HCT116 (cell line): ENCODE measurements at regions not wholly inside any gene's neighbourhood (a gene's known extent, or its start where the extent isn't known, plus 50 kb on each side); places are given as distances from the start of the nearest gene placed in this dataset.

ENCODE experiments used
- ATAC-seq: fragments of 200-7000 bp; cut with Tn5 transposase; 2 replicates; pipeline ENCODE4 v1.9.1; 2020; ENCODE audit warnings: mild to moderate bottlenecking, moderate library complexity
- BruUV-seq: library from RNA; stranded (reverse); fragments of 400-500 nt; replicated peaks from 2 replicates; lab custom pipeline; 2021; lab: Mats Ljungman, UMichigan
- CTCF ChIA-PET: fragments of 300-600 bp; sonication (Branson Sonifier 250); formaldehyde crosslinking; loops from one replicate; lab custom pipeline; 2021; ENCODE audit warnings: antibody characterized with exemption; lab: Charles Lee
- POLR2A ChIA-PET: fragments of 300-600, 350-600 bp; sonication (Branson Sonifier 250); formaldehyde crosslinking; loops from one replicate; lab custom pipeline; 2021; ENCODE audit warnings: antibody characterized with exemption; lab: Charles Lee
- RAD21 ChIA-PET, 2 experiments: fragments of 300-600 bp; sonication (Branson Sonifier 250); formaldehyde crosslinking; loops; one replicate each; lab custom pipeline; 2023; ENCODE audit warnings: low total read pairs in 2 of 2; ENCODE audit not compliant: uncharacterized antibody in 2 of 2, unreplicated experiment in 2 of 2, low non-redundant PET in 1 of 2; lab: Charles Lee
- DNase-seq: peaks from one replicate; pipeline ENCODE4 v3.0.0-alpha.2; 2010; ENCODE audit warnings: low read depth, low spot score
- H2AFZ ChIP-seq: fragments of 200-600 bp; shearing (Covaris generic), sonication (generic); 2 replicates; pipeline ENCODE4 v1.6.1; 2017; ENCODE audit warnings: low read depth, mixed run types, mixed read lengths, antibody characterized with exemption, low read length; ENCODE audit not compliant: poor library complexity, severe bottlenecking
- H3K27ac ChIP-seq: 2 replicates; pipeline ENCODE4 v1.5.1; 2012; ENCODE audit warnings: low read depth, low read length
- H3K27me3 ChIP-seq: fragments of 200-600 bp; sonication (generic); 2 replicates; pipeline ENCODE4 v1.6.1; 2016; ENCODE audit warnings: mixed run types, low read length, mixed read lengths; ENCODE audit not compliant: insufficient read depth
- H3K36me3 ChIP-seq, 2 experiments: fragments of 200-500 bp in 1 of 2; fragments of 200-600 bp in 1 of 2; sonication (Bioruptor generic) in 1 of 2; sonication (generic) in 1 of 2; 2 replicates each; pipeline versions ENCODE4 v1.5.1 to v1.6.1; 2014 to 2016; ENCODE audit warnings: low read length in 2 of 2, inconsistent platforms in 1 of 2, mixed read lengths in 1 of 2, mixed run types in 1 of 2; ENCODE audit not compliant: insufficient read depth in 2 of 2, control insufficient read depth in 1 of 2
- H3K4me1 ChIP-seq, 2 experiments: fragments of 200-600 bp in 1 of 2; sonication (generic) in 1 of 2; 2 replicates each; pipeline versions ENCODE4 v1.5.1 to v1.6.1; 2012 to 2017; ENCODE audit warnings: low read length in 2 of 2, inconsistent platforms in 1 of 2, mild to moderate bottlenecking in 1 of 2, mixed read lengths in 1 of 2, mixed run types in 1 of 2, moderate library complexity in 1 of 2; ENCODE audit not compliant: insufficient read depth in 2 of 2, control insufficient read depth in 1 of 2
- H3K4me2 ChIP-seq: fragments of 200-600 bp; sonication (generic); 2 replicates; pipeline ENCODE4 v1.6.1; 2017; ENCODE audit warnings: mixed run types, low read length, mixed read lengths
- H3K4me3 ChIP-seq, 2 experiments: fragments of 200-600 bp in 1 of 2; sonication (generic) in 1 of 2; replicated peaks in 1 of 2; 2 replicates each; pipeline ENCODE4 v1.5.1; 2011 to 2016; ENCODE audit warnings: low read length in 2 of 2, control low read depth in 1 of 2, low read depth in 1 of 2, mild to moderate bottlenecking in 1 of 2, mixed read lengths in 1 of 2, mixed run types in 1 of 2
- H3K79me2 ChIP-seq: fragments of 200-600 bp; sonication (generic); 2 replicates; pipeline ENCODE4 v1.6.1; 2017; ENCODE audit warnings: mild to moderate bottlenecking, mixed run types, low read length, moderate library complexity, mixed read lengths; ENCODE audit not compliant: insufficient read depth
- H3K9ac ChIP-seq: fragments of 200-600 bp; sonication (generic); 2 replicates; pipeline ENCODE4 v1.6.1; 2016; ENCODE audit warnings: low read length, mixed read lengths
- H3K9me2 ChIP-seq: fragments of 200-600 bp; sonication (generic), shearing (Covaris generic); 2 replicates; pipeline ENCODE4 v1.6.1; 2017; ENCODE audit warnings: mixed run types, mild to moderate bottlenecking, moderate library complexity; ENCODE audit not compliant: insufficient read depth
- H3K9me3 ChIP-seq, 2 experiments: fragments of 200-500 bp in 1 of 2; fragments of 200-600 bp in 1 of 2; sonication (Bioruptor generic) in 1 of 2; sonication (generic) in 1 of 2; 2 replicates each; pipeline ENCODE4 v1.6.1; 2014 to 2017; ENCODE audit warnings: low read length in 2 of 2, mixed read lengths in 2 of 2, inconsistent platforms in 1 of 2, low read depth in 1 of 2, mild to moderate bottlenecking in 1 of 2, mixed run types in 1 of 2, moderate library complexity in 1 of 2; ENCODE audit not compliant: control insufficient read depth in 1 of 2, insufficient read depth in 1 of 2
- H4K20me1 ChIP-seq: fragments of 200-600 bp; sonication (generic), shearing (Covaris generic); 2 replicates; pipeline ENCODE4 v1.6.1; 2017; ENCODE audit warnings: mixed run types, mild to moderate bottlenecking, moderate library complexity; ENCODE audit not compliant: insufficient read depth
- CBX3 ChIP-seq: IDR thresholded peaks from 2 replicates; pipeline ENCODE4 v1.6.1; 2012; ENCODE audit warnings: low read depth
- CTCF ChIP-seq, 3 experiments: fragments of 200-600 bp in 1 of 3; sonication (generic) in 1 of 3; IDR thresholded peaks in 2 of 3; conservative IDR thresholded peaks in 1 of 3; 2 replicates each; pipeline ENCODE4 v1.5.1; 2012 to 2017; ENCODE audit warnings: low read depth in 2 of 3, low read length in 2 of 3, antibody characterized with exemption in 1 of 3, borderline replicate concordance in 1 of 3, control low read depth in 1 of 3, mild to moderate bottlenecking in 1 of 3, mixed read lengths in 1 of 3, mixed run types in 1 of 3, moderate library complexity in 1 of 3; ENCODE audit not compliant: insufficient read depth in 1 of 3
- EGR1 ChIP-seq: IDR thresholded peaks from 2 replicates; pipeline ENCODE4 v1.6.1; 2012; ENCODE audit warnings: low read depth
- EZH2 ChIP-seq: fragments of 200-600 bp; sonication (generic); IDR thresholded peaks from 2 replicates; pipeline ENCODE4 v1.6.1; 2017; ENCODE audit warnings: antibody characterized with exemption, mixed run types
- EZH2phosphoT487 ChIP-seq: fragments of 200-600 bp; IDR thresholded peaks from 2 replicates; pipeline ENCODE4 v1.6.1; 2018; ENCODE audit warnings: antibody characterized with exemption, borderline replicate concordance
- FOSL1 ChIP-seq: IDR thresholded peaks from 2 replicates; pipeline ENCODE4 v1.6.1; 2012; ENCODE audit warnings: low read depth
- POLR2AphosphoS5 ChIP-seq: IDR thresholded peaks from 2 replicates; pipeline ENCODE4 v1.6.1; 2011; ENCODE audit warnings: mild to moderate bottlenecking, low read depth, low read length, moderate library complexity
- SP1 ChIP-seq: IDR thresholded peaks from 2 replicates; pipeline ENCODE4 v1.6.1; 2012; ENCODE audit warnings: low read depth
- TCF7L2 ChIP-seq: IDR thresholded peaks from 2 replicates; pipeline ENCODE4 v1.7.0; 2011; ENCODE audit warnings: borderline replicate concordance, inconsistent platforms; ENCODE audit not compliant: insufficient read depth, insufficient read length; ENCODE audit errors: extremely low read depth
- YY1 ChIP-seq: IDR thresholded peaks from 2 replicates; pipeline ENCODE4 v1.6.1; 2011; ENCODE audit warnings: low read length, low read depth, moderate library complexity, mild to moderate bottlenecking; ENCODE audit not compliant: insufficient replicate concordance; ENCODE audit errors: extremely low read depth
- ZBTB33 ChIP-seq: IDR thresholded peaks from 2 replicates; pipeline ENCODE4 v1.6.1; 2011; ENCODE audit warnings: mild to moderate bottlenecking, low read length, moderate library complexity; ENCODE audit not compliant: insufficient replicate concordance; ENCODE audit errors: extremely low read depth
- ZFX ChIP-seq: fragments of 450-650 bp; IDR thresholded peaks from 2 replicates; pipeline ENCODE4 v1.6.1; 2017
- ZNF274 ChIP-seq: fragments of 200-500 bp; sonication (Bioruptor generic); IDR thresholded peaks from 2 replicates; pipeline ENCODE4 v1.6.1; 2014; ENCODE audit warnings: mild to moderate bottlenecking, low read depth, low read length, inconsistent platforms
- intact Hi-C: fragments of 100-400 bp; cut with micrococcal nuclease; formaldehyde crosslinking; loops from 2 replicates; pipeline ENCODE4 v1.10.0; 2022

- intact Hi-C loops = no loop called here
- Histone ChIP-seq H2AFZ (no peak overlapping the region), H3K36me3 (no peaks in the 10 kb centered on the region), H3K27me3 (no peaks in the 10 kb centered on the region), H3K4me2 (no peak overlapping the region), H3K79me2 (no peaks in the 10 kb centered on the region), H3K4me3 (no peak overlapping the region), H3K9ac (no peak overlapping the region), H4K20me1 (no peaks in the 10 kb centered on the region), H3K27ac (no peak overlapping the region), H3K4me1 (peaks cover 4 to 8% of the 10 kb centered on the region in 2 experiments; a peak in 1 of 4 replicates), H3K9me3 (no peaks in the 10 kb centered on the region), H3K9me2 (no peaks in the 10 kb centered on the region)
- ChIA-PET CTCF (no interaction called here), POLR2A (no interaction called here), RAD21 (no interaction called here)
- no TSS peak for BruUV-seq
- ATAC-seq = no peak
- DNase-seq = no peak
- TF ChIP-seq FOSL1 = no peak
Observed at GRCh38 chr1:65039508-65039907, 73.2 kb upstream of the JAK1 start.

GRCh38 chr1:65042467-65042866 lies 76.1 kb upstream of the JAK1 start:
- Histone ChIP-seq H3K9me2 (no peaks in the 10 kb centered on the region), H3K9ac (no peak overlapping the region), H3K9me3 (no peaks in the 10 kb centered on the region), H3K36me3 (no peaks in the 10 kb centered on the region), H3K4me3 (no peak overlapping the region), H4K20me1 (no peaks in the 10 kb centered on the region), H3K79me2 (no peaks in the 10 kb centered on the region), H3K4me2 (no peak overlapping the region), H2AFZ (no peak overlapping the region), H3K4me1 (peaks cover 4 to 5% of the 10 kb centered on the region in 2 experiments; a peak in 1 of 4 replicates), H3K27ac (no peak overlapping the region), H3K27me3 (no peaks in the 10 kb centered on the region)
- no TSS peak for BruUV-seq
- TF ChIP-seq CBX3 = no peak
- TF ChIP-seq TCF7L2 = no peak
- TF ChIP-seq ZFX = no peak
- TF ChIP-seq EZH2 = no peak
- no peak for TF ChIP-seq ZBTB33
- no peak for TF ChIP-seq FOSL1
- no peak for TF ChIP-seq EGR1
- no peak for TF ChIP-seq YY1
- TF ChIP-seq ZNF274 = no peak
- no peak for TF ChIP-seq SP1
- no peak for TF ChIP-seq EZH2phosphoT487
- no peak for TF ChIP-seq CTCF (IDR thresholded peaks at IDR 0.05 in 2 of 3, conservative IDR thresholded peaks at IDR 0.05 in 1 of 3; ENCODE audit: borderline replicate concordance in 1 of 3, insufficient read depth in 1 of 3, low read depth in 2 of 3, low read length in 2 of 3)
- TF ChIP-seq POLR2AphosphoS5 = no peak
- intact Hi-C loops = no loop called here
- ChIA-PET POLR2A (no interaction called here), RAD21 (no interaction called here), CTCF (no interaction called here)
- DNase-seq = no peak
- no peak for ATAC-seq
